ENCODE measurements at regions not wholly inside any gene's neighbourhood (a gene's known extent, or its start where the extent isn't known, plus 50 kb on each side); places are given as distances from the start of the nearest gene placed in this dataset.

GRCh38 chr3:72338082-72338941, 509.9 kb downstream of the SHQ1 start:
- peak; percentile 25 to 69 (median 64) for DNase-seq

- DNase-seq, result no peak
Measured at GRCh38 chr3:72337480-72337855, 510.8 kb downstream of the SHQ1 start.

- DNase-seq, result no peak
Measured at GRCh38 chr3:72336821-72337479, 511.3 kb downstream of the SHQ1 start.

GRCh38 chr3:72336114-72336651, 512.1 kb downstream of the SHQ1 start:
- DNase-seq, result no peak

GRCh38 chr3:72335458-72336095, 512.7 kb downstream of the SHQ1 start:
- DNase-seq, result no peak

- DNase-seq, result no peak
Measured at GRCh38 chr3:72334681-72335457, 513.4 kb downstream of the SHQ1 start.

GRCh38 chr3:72332689-72333088, 515.6 kb downstream of the SHQ1 start:
- DNase-seq, result peak; percentile 36 to 68 (median 68)

- DNase-seq, result no peak
Measured at GRCh38 chr3:72332036-72332435, 516.2 kb downstream of the SHQ1 start.

- no peak for DNase-seq
Measured at GRCh38 chr3:72331076-72331475, 517.2 kb downstream of the SHQ1 start.

GRCh38 chr3:72329354-72329753, 518.9 kb downstream of the SHQ1 start:
- DNase-seq, result no peak

GRCh38 chr3:72328755-72329277, 519.4 kb downstream of the SHQ1 start:
- DNase-seq, result no peak

- DNase-seq, result no peak
Measured at GRCh38 chr3:72327008-72327407, 521.2 kb downstream of the SHQ1 start.

GRCh38 chr3:72324253-72324811, 523.9 kb downstream of the SHQ1 start:
- DNase-seq, result no peak

GRCh38 chr3:72323773-72324172, 524.5 kb downstream of the SHQ1 start:
- DNase-seq, result peak; percentile 53 to 71 (median 66)

- DNase-seq, result no peak
Measured at GRCh38 chr3:72322264-72322976, 525.8 kb downstream of the SHQ1 start.

GRCh38 chr3:72320955-72321303, 527.3 kb downstream of the SHQ1 start:
- no peak for DNase-seq

GRCh38 chr3:72320095-72320954, 527.9 kb downstream of the SHQ1 start:
- DNase-seq, result no peak

- peak in 2 of 3 donors; percentile 17 to 28 for DNase-seq
Measured at GRCh38 chr3:72319194-72320094, 528.8 kb downstream of the SHQ1 start.

- DNase-seq, result no peak
Measured at GRCh38 chr3:72318504-72319193, 529.6 kb downstream of the SHQ1 start.

Data from suppressor macrophage treated with lipopolysaccharide for 1 hour (primary cell).